Kidney (tissue), 13 donors: ENCODE measurements at regions not wholly inside any gene's neighbourhood (a gene's known extent, or its start where the extent isn't known, plus 50 kb on each side); places are given as distances from the start of the nearest gene placed in this dataset.

Source experiments
- DNase-seq, 5 donors: peaks; one replicate each; pipeline ENCODE4 v3.0.0-alpha.2; 2013 to 2020
- FAIRE-seq: peaks from 2 replicates; lab custom pipeline; 2012; peaks lifted over from hg19 to GRCh38; lab: Jason Lieb, UNC
- H3K27ac ChIP-seq, 2 donors: one replicate each; pipeline ENCODE4 v1.7.0; 2013; ENCODE audit warnings: low read depth in 2 of 2, low read length in 2 of 2, inconsistent platforms in 1 of 2
- H3K27me3 ChIP-seq: one replicate; pipeline ENCODE4 v1.7.1; 2013; ENCODE audit warnings: low read length, inconsistent platforms; ENCODE audit not compliant: control insufficient read depth, insufficient read depth
- H3K36me3 ChIP-seq, 3 donors: one replicate each; pipeline versions ENCODE4 v1.7.0 to v1.7.1; 2013; ENCODE audit warnings: low read length in 3 of 3, control low read depth in 1 of 3, inconsistent platforms in 1 of 3; ENCODE audit not compliant: insufficient read depth in 3 of 3, control insufficient read depth in 2 of 3
- H3K4me1 ChIP-seq, 3 donors: one replicate each; pipeline versions ENCODE4 v1.7.0 to v1.7.1; 2013; ENCODE audit warnings: low read length in 3 of 3, inconsistent platforms in 1 of 3, low read depth in 1 of 3; ENCODE audit not compliant: control insufficient read depth in 2 of 3, insufficient read depth in 2 of 3
- H3K4me3 ChIP-seq, 3 donors: one replicate each; pipeline versions ENCODE4 v1.7.0 to v1.8.1; 2013; ENCODE audit warnings: low read length in 3 of 3, control low read depth in 1 of 3, inconsistent platforms in 1 of 3
- H3K9ac ChIP-seq, 3 donors: one replicate each; pipeline versions ENCODE4 v1.7.0 to v1.7.1; 2013; ENCODE audit warnings: low read length in 3 of 3, control low read depth in 1 of 3, inconsistent platforms in 1 of 3
- H3K9me3 ChIP-seq, 3 donors: one replicate each; pipeline versions ENCODE4 v1.7.0 to v1.7.1; 2013; ENCODE audit warnings: low read length in 3 of 3, control low read depth in 1 of 3, inconsistent platforms in 1 of 3; ENCODE audit not compliant: control insufficient read depth in 2 of 3, insufficient read depth in 1 of 3
- intact Hi-C: fragments of 100-400 bp; cut with DNase I; formaldehyde crosslinking; loops from one replicate; pipeline ENCODE4 v1.11.1; 2022
- TF ChIP-seq, protein P1 (sequence below): IDR thresholded peaks from 3 replicates; pipeline ENCODE4 v1.5.1; 2012; ENCODE audit warnings: mild to moderate bottlenecking, moderate library complexity, borderline replicate concordance; ENCODE audit not compliant: insufficient read depth; ENCODE audit errors: extremely low read depth
- donor health status: control.
- donor health status: control.
- donor health status: control.
- donor health status: control.
- donor health status: control.
- donor health status: DM: yes; HTN: yes; CAD: no.
- donor health status: Normal renal cell carcinoma (clear cell type).

DNA sequence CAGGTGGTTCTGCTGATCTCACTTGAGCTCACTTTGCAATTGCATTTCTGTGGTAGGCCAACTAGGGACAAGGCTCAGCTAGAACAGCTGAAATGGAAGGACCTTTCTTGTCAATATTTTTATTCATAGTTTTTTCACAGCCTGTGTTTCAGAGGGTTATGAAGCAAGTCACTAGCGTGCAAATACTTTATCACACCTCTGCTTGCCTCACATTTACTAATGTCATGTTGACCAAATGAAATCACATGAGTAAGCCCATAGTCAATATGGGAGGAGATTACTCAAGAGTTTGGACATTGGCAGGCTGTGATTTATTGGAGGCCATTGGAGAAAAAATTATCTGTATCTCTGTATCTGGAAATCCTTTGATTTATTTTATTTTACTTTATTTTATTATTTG, 628.3 kb upstream of the EPHA5 start:
- H3K4me1 ChIP-seq, result no peaks in the 10 kb centered on the region
- intact Hi-C loops, result no loop called here
- no peaks in the 10 kb centered on the region for H3K36me3 ChIP-seq
- no peak overlapping the region for H3K27ac ChIP-seq
- no peak for FAIRE-seq
- no peak overlapping the region for H3K4me3 ChIP-seq
- TF ChIP-seq, protein P1, sequence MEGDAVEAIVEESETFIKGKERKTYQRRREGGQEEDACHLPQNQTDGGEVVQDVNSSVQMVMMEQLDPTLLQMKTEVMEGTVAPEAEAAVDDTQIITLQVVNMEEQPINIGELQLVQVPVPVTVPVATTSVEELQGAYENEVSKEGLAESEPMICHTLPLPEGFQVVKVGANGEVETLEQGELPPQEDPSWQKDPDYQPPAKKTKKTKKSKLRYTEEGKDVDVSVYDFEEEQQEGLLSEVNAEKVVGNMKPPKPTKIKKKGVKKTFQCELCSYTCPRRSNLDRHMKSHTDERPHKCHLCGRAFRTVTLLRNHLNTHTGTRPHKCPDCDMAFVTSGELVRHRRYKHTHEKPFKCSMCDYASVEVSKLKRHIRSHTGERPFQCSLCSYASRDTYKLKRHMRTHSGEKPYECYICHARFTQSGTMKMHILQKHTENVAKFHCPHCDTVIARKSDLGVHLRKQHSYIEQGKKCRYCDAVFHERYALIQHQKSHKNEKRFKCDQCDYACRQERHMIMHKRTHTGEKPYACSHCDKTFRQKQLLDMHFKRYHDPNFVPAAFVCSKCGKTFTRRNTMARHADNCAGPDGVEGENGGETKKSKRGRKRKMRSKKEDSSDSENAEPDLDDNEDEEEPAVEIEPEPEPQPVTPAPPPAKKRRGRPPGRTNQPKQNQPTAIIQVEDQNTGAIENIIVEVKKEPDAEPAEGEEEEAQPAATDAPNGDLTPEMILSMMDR, result no peak
- H3K27me3 ChIP-seq, result no peaks in the 10 kb centered on the region
- DNase-seq, result no peak
- no peaks in the 10 kb centered on the region for H3K9me3 ChIP-seq
- no peak overlapping the region for H3K9ac ChIP-seq

DNA sequence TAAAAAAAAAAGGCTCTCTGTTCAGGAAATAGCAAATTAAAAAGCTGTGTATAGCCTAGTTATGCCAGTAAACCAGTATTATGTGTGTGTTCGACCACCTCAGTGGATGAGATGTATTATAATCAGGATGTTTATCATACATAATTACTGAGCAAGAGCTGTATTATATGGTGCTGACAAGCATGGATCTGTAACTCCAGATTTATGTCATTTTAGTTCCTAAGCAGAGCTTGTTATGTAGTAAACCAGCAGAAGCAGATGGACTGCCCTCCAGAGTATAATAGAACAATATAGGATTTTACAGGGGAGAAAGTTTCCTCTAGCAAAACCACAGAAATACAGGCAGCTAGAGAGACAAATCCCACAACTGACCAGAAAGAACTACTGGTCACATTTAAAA, 627.4 kb upstream of the EPHA5 start:
- DNase-seq (no peak), FAIRE-seq (no peak)
- Histone ChIP-seq H3K4me3 (no peak overlapping the region), H3K9ac (no peak overlapping the region), H3K36me3 (no peaks in the 10 kb centered on the region), H3K27me3 (no peaks in the 10 kb centered on the region), H3K27ac (no peak overlapping the region), H3K9me3 (no peaks in the 10 kb centered on the region), H3K4me1 (no peaks in the 10 kb centered on the region)
- TF ChIP-seq, protein P1, result no peak
- intact Hi-C loops, result no loop called here

DNA sequence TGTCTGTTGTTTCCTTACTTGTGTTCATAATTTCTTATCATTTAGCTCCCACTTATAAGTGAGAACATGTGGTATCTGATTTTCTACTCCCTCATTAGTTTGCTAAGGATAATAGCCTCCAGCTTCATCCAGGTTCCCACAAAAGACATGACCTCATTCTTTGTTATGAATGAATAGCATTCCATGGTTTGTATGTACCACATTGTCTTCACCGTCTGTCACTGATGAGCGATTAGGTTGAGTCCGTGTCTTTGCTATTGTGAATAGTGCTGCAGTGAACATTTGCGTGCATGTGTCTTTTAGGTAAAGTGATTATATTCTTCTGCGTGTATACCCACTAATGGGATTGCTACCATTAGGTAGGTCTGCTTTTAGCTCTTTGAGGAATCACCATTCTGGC, 624.3 kb upstream of the EPHA5 start:
- Histone ChIP-seq H3K27ac (no peak overlapping the region), H3K36me3 (no peaks in the 10 kb centered on the region), H3K4me3 (no peak overlapping the region), H3K27me3 (no peaks in the 10 kb centered on the region), H3K9ac (no peak overlapping the region), H3K9me3 (peaks cover 0 to 2% (median 0%) of the 10 kb centered on the region in 3 donors), H3K4me1 (no peaks in the 10 kb centered on the region)
- no peak for DNase-seq
- TF ChIP-seq, protein P1, result no peak
- intact Hi-C loops, result no loop called here
- FAIRE-seq, result no peak

DNA sequence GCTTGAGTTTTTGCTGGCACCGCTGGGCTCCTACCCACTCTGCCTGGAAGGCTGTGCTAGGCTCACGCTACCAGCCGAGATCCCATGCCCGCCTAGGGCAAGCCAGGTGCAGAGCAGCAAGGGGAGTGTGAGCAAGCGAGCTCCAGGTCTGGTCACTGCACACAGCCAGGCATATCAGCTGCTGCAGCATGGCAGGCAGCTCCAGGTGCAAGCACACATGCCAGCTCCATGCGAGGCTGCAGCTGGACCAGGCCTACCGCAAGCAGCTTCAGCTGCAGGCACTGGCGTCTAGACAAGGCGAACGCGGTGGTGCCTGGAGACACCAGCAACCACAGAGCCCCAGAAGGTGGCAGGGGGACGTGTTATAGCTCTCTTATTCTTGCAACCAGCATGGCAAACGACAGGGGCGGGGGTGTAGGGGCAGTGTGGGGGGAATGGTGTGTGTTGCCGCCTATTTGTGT, 614.7 kb upstream of the EPHA5 start:
- H3K27ac ChIP-seq, result no peak overlapping the region
- H3K4me3 ChIP-seq, result no peak overlapping the region
- H3K9me3 ChIP-seq, result no peaks in the 10 kb centered on the region
- DNase-seq (peak in 1 of 5 donors; percentile 43), FAIRE-seq (no peak)
- no peak overlapping the region for H3K9ac ChIP-seq
- TF ChIP-seq, protein P1, result no peak
- H3K4me1 ChIP-seq, result no peaks in the 10 kb centered on the region
- intact Hi-C loops, result no loop called here
- H3K27me3 ChIP-seq, result no peaks in the 10 kb centered on the region
- no peaks in the 10 kb centered on the region for H3K36me3 ChIP-seq
